Neural cell (in vitro differentiated cells): ENCODE measurements at regions not wholly inside any gene's neighbourhood (a gene's known extent, or its start where the extent isn't known, plus 50 kb on each side); places are given as distances from the start of the nearest gene placed in this dataset.

Experiments
- H2AFZ ChIP-seq: fragments of 200-600, 300-800 bp; sonication (generic), shearing (Covaris generic); 2 replicates; pipeline ENCODE4 v1.6.0; 2014; ENCODE audit warnings: low read depth, mild to moderate bottlenecking, antibody characterized with exemption, low read length, moderate library complexity
- H3F3A ChIP-seq: fragments of 200-600 bp; shearing (Covaris generic); 2 replicates; pipeline ENCODE4 v1.6.1; 2016; ENCODE audit warnings: mild to moderate bottlenecking, moderate library complexity, mixed read lengths, antibody characterized with exemption, low read length; ENCODE audit not compliant: insufficient read depth, poor library complexity, severe bottlenecking
- H3K27ac ChIP-seq: fragments of 200-600, 300-800 bp; sonication (generic), shearing (Covaris generic); 2 replicates; pipeline ENCODE4 v1.5.1; 2014; ENCODE audit warnings: mild to moderate bottlenecking, low read length, moderate library complexity
- H3K27me3 ChIP-seq: fragments of 300-800, 200-600 bp; sonication (generic), shearing (Covaris generic); 2 replicates; pipeline ENCODE4 v1.6.0; 2014; ENCODE audit warnings: mild to moderate bottlenecking, low read depth, low read length, moderate library complexity; ENCODE audit not compliant: insufficient read depth
- H3K36me3 ChIP-seq: fragments of 300-800, 200-600 bp; sonication (generic), shearing (Covaris generic); 2 replicates; pipeline ENCODE4 v1.5.1; 2014; ENCODE audit warnings: mild to moderate bottlenecking, antibody characterized with exemption, low read length, moderate library complexity; ENCODE audit not compliant: insufficient read depth
- H3K4me2 ChIP-seq: fragments of 300-800, 200-600 bp; sonication (generic), shearing (Covaris generic); 2 replicates; pipeline ENCODE4 v1.6.0; 2014; ENCODE audit warnings: mild to moderate bottlenecking, low read length
- H3K4me3 ChIP-seq: fragments of 300-800, 200-600 bp; sonication (generic), shearing (Covaris generic); 2 replicates; pipeline ENCODE4 v1.5.1; 2014; ENCODE audit warnings: mild to moderate bottlenecking, low read length, moderate library complexity
- H3K79me2 ChIP-seq: fragments of 200-600 bp; shearing (Covaris generic); replicated peaks from 2 replicates; pipeline ENCODE4 v1.6.0; 2014; ENCODE audit warnings: mild to moderate bottlenecking, low read length, moderate library complexity; ENCODE audit not compliant: insufficient read depth
- H3K9ac ChIP-seq: fragments of 300-800, 200-600 bp; sonication (generic), shearing (Covaris generic); 2 replicates; pipeline ENCODE4 v1.6.1; 2016; ENCODE audit warnings: mild to moderate bottlenecking, low read length, mixed read lengths
- H3K9me2 ChIP-seq: fragments of 200-600 bp; shearing (Covaris generic); 2 replicates; pipeline ENCODE4 v1.6.1; 2016; ENCODE audit warnings: mild to moderate bottlenecking, low read length, mixed read lengths; ENCODE audit not compliant: insufficient read depth
- H3K9me3 ChIP-seq: fragments of 200-600, 300-800 bp; sonication (generic), shearing (Covaris generic); 2 replicates; pipeline ENCODE4 v1.6.1; 2016; ENCODE audit warnings: mild to moderate bottlenecking, mixed run types, low read length, moderate library complexity, mixed read lengths
- H4K20me1 ChIP-seq: fragments of 200-600 bp; shearing (Covaris generic); 2 replicates; pipeline ENCODE4 v1.6.1; 2016; ENCODE audit warnings: mild to moderate bottlenecking, mixed run types; ENCODE audit not compliant: insufficient read depth
- EP300 ChIP-seq: fragments of 450-650 bp; conservative IDR thresholded peaks from 2 replicates; pipeline ENCODE4 v1.6.1; 2014; ENCODE audit warnings: antibody characterized with exemption, mild to moderate bottlenecking, moderate library complexity; ENCODE audit not compliant: poor library complexity, severe bottlenecking
- EZH2 ChIP-seq: fragments of 200-600, 300-800 bp; shearing (Covaris generic), sonication (generic); IDR thresholded peaks from 2 replicates; pipeline ENCODE4 v1.6.1; 2014; ENCODE audit warnings: antibody characterized with exemption, low read length, borderline replicate concordance, mild to moderate bottlenecking; ENCODE audit not compliant: insufficient read depth, poor library complexity, severe bottlenecking
- MXI1 ChIP-seq: fragments of 450-650 bp; conservative IDR thresholded peaks from 2 replicates; pipeline ENCODE4 v1.6.1; 2014; ENCODE audit warnings: antibody characterized with exemption, mild to moderate bottlenecking; ENCODE audit not compliant: poor library complexity, severe bottlenecking
- POLR2AphosphoS5 ChIP-seq: IDR thresholded peaks from 2 replicates; pipeline ENCODE4 v1.6.1; 2012
- RAD21 ChIP-seq: fragments of 450-650 bp; conservative IDR thresholded peaks from 2 replicates; pipeline ENCODE4 v1.6.1; 2014; ENCODE audit warnings: antibody characterized with exemption, mild to moderate bottlenecking, moderate library complexity
- SMC3 ChIP-seq: fragments of 450-650 bp; conservative IDR thresholded peaks from 2 replicates; pipeline ENCODE4 v1.6.1; 2014; ENCODE audit warnings: antibody characterized with exemption, mild to moderate bottlenecking, moderate library complexity; ENCODE audit not compliant: poor library complexity
- TAF1 ChIP-seq: IDR thresholded peaks from 2 replicates; pipeline ENCODE4 v1.6.1; 2012; ENCODE audit warnings: low read depth
- TF ChIP-seq, protein P1 (sequence below): IDR thresholded peaks from 2 replicates; pipeline ENCODE4 v1.6.1; 2012; ENCODE audit warnings: borderline replicate concordance
- TF ChIP-seq, protein P2 (sequence below): fragments of 450-650 bp; IDR thresholded peaks from 2 replicates; pipeline ENCODE4 v1.5.1; 2014; ENCODE audit warnings: antibody characterized with exemption, mild to moderate bottlenecking, moderate library complexity; ENCODE audit not compliant: poor library complexity, severe bottlenecking

DNA sequence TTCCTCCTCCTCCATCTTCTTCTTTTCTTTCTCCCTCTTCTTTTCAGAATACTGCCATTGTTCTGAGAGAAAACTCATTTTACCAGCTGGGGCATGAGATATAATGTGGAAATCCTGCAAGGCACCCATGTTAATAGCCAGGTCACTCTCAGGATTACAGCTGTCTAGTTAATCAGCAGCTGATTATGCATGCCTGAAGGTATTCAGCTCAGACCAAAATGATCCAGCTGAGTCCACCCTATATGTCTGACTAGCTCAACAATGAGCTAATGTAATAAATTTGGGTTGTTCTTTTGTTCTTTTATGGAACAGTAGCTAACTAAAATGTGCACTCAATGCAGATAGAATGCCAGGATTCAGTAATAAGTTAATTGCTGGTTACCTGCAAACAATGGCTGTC is 441.4 kb downstream of the KDM5D start:
- H3K4me3 ChIP-seq: no peak overlapping the region
- H3K27me3 ChIP-seq: no peaks in the 10 kb centered on the region
- no peaks in the 10 kb centered on the region for H3K9me3 ChIP-seq
- H3K79me2 ChIP-seq: no peaks in the 10 kb centered on the region
- H4K20me1 ChIP-seq: no peaks in the 10 kb centered on the region
- no peaks in the 10 kb centered on the region for H3K9me2 ChIP-seq
- H3F3A ChIP-seq: no peaks in the 10 kb centered on the region
- no peak overlapping the region for H2AFZ ChIP-seq
- TF ChIP-seq EZH2: no peak
- TF ChIP-seq TAF1: no peak
- no peak for TF ChIP-seq POLR2AphosphoS5
- TF ChIP-seq, protein P1, sequence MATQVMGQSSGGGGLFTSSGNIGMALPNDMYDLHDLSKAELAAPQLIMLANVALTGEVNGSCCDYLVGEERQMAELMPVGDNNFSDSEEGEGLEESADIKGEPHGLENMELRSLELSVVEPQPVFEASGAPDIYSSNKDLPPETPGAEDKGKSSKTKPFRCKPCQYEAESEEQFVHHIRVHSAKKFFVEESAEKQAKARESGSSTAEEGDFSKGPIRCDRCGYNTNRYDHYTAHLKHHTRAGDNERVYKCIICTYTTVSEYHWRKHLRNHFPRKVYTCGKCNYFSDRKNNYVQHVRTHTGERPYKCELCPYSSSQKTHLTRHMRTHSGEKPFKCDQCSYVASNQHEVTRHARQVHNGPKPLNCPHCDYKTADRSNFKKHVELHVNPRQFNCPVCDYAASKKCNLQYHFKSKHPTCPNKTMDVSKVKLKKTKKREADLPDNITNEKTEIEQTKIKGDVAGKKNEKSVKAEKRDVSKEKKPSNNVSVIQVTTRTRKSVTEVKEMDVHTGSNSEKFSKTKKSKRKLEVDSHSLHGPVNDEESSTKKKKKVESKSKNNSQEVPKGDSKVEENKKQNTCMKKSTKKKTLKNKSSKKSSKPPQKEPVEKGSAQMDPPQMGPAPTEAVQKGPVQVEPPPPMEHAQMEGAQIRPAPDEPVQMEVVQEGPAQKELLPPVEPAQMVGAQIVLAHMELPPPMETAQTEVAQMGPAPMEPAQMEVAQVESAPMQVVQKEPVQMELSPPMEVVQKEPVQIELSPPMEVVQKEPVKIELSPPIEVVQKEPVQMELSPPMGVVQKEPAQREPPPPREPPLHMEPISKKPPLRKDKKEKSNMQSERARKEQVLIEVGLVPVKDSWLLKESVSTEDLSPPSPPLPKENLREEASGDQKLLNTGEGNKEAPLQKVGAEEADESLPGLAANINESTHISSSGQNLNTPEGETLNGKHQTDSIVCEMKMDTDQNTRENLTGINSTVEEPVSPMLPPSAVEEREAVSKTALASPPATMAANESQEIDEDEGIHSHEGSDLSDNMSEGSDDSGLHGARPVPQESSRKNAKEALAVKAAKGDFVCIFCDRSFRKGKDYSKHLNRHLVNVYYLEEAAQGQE: no peak
- no peak for TF ChIP-seq EP300
- no peak overlapping the region for H3K9ac ChIP-seq
- no peak overlapping the region for H3K4me2 ChIP-seq
- H3K36me3 ChIP-seq: no peaks in the 10 kb centered on the region
- no peak overlapping the region for H3K27ac ChIP-seq

DNA sequence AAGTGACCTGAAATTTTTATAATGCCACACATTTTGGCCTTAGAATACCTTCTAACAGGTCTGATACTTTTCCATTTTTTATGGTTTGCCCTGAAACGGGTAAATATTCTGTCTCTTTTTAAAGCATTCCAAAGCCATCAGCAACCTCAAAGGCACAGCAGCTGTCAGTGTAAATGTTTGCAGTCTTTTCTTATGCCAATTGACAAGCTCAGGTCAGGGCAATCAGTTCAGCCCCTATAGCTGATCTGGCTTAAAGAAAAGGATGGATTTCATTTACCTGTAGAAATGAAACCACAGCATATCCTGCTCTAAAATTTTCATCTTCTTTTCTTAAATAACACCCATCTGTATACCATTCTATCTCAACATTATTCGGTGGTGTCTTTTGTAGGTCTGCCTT is 453.6 kb downstream of the KDM5D start:
- TF ChIP-seq, protein P1: no peak
- TF ChIP-seq SMC3 (no peak), EP300 (no peak), POLR2AphosphoS5 (no peak), RAD21 (no peak), EZH2 (no peak), MXI1 (no peak), TAF1 (no peak)
- TF ChIP-seq, protein P2, sequence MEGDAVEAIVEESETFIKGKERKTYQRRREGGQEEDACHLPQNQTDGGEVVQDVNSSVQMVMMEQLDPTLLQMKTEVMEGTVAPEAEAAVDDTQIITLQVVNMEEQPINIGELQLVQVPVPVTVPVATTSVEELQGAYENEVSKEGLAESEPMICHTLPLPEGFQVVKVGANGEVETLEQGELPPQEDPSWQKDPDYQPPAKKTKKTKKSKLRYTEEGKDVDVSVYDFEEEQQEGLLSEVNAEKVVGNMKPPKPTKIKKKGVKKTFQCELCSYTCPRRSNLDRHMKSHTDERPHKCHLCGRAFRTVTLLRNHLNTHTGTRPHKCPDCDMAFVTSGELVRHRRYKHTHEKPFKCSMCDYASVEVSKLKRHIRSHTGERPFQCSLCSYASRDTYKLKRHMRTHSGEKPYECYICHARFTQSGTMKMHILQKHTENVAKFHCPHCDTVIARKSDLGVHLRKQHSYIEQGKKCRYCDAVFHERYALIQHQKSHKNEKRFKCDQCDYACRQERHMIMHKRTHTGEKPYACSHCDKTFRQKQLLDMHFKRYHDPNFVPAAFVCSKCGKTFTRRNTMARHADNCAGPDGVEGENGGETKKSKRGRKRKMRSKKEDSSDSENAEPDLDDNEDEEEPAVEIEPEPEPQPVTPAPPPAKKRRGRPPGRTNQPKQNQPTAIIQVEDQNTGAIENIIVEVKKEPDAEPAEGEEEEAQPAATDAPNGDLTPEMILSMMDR: no peak
- Histone ChIP-seq H3K36me3 (no peaks in the 10 kb centered on the region), H3K27ac (no peak overlapping the region), H3K79me2 (no peaks in the 10 kb centered on the region), H3K4me2 (no peak overlapping the region), H3K9me2 (no peaks in the 10 kb centered on the region), H3K4me3 (no peak overlapping the region), H3K9ac (no peak overlapping the region), H4K20me1 (no peaks in the 10 kb centered on the region), H2AFZ (no peak overlapping the region), H3K9me3 (no peaks in the 10 kb centered on the region), H3F3A (no peaks in the 10 kb centered on the region), H3K27me3 (no peaks in the 10 kb centered on the region)
